HL-60 (cell line): ENCODE measurements at regions not wholly inside any gene's neighbourhood (a gene's known extent, or its start where the extent isn't known, plus 50 kb on each side); places are given as distances from the start of the nearest gene placed in this dataset.

ENCODE experiments used
- DNase-seq, 2 experiments: peaks; one replicate each; pipeline ENCODE4 v3.0.0-alpha.2; 2010 to 2020; ENCODE audit warnings: low read depth in 1 of 2, low spot score in 1 of 2
- H3K27ac ChIP-seq: fragments of 250-450 bp; sonication (Bioruptor Pico); replicated peaks from 2 replicates; pipeline ENCODE4 v1.5.1; 2020; ENCODE audit warnings: mild to moderate bottlenecking, moderate library complexity
- H3K27me3 ChIP-seq: fragments of 250-450 bp; sonication (Bioruptor Pico); 2 replicates; pipeline ENCODE4 v1.5.1; 2021; ENCODE audit warnings: mild to moderate bottlenecking, moderate library complexity; ENCODE audit not compliant: insufficient read depth, poor library complexity, severe bottlenecking
- H3K4me3 ChIP-seq: replicated peaks from 2 replicates; pipeline ENCODE4 v1.5.1; 2011; ENCODE audit warnings: mild to moderate bottlenecking, control low read depth, low read length; ENCODE audit not compliant: insufficient read depth
- GABPA ChIP-seq: IDR thresholded peaks from 2 replicates; pipeline ENCODE4 v1.6.1; 2012; ENCODE audit warnings: low read depth
- POLR2AphosphoS5 ChIP-seq: IDR thresholded peaks from 2 replicates; pipeline ENCODE4 v1.6.1; 2012; ENCODE audit warnings: low read depth
- SPI1 ChIP-seq: IDR thresholded peaks from 2 replicates; pipeline ENCODE4 v1.6.1; 2012; ENCODE audit warnings: low read depth, mild to moderate bottlenecking, borderline replicate concordance
- TF ChIP-seq, protein P1 (sequence below): IDR thresholded peaks from 2 replicates; pipeline ENCODE4 v1.6.1; 2012; ENCODE audit warnings: low read depth; ENCODE audit not compliant: insufficient replicate concordance
- TF ChIP-seq, protein P2 (sequence below): IDR thresholded peaks from one replicate; pipeline ENCODE4 v1.5.1; 2011; ENCODE audit warnings: low read length, control low read depth, inconsistent platforms; ENCODE audit not compliant: insufficient read depth

DNA sequence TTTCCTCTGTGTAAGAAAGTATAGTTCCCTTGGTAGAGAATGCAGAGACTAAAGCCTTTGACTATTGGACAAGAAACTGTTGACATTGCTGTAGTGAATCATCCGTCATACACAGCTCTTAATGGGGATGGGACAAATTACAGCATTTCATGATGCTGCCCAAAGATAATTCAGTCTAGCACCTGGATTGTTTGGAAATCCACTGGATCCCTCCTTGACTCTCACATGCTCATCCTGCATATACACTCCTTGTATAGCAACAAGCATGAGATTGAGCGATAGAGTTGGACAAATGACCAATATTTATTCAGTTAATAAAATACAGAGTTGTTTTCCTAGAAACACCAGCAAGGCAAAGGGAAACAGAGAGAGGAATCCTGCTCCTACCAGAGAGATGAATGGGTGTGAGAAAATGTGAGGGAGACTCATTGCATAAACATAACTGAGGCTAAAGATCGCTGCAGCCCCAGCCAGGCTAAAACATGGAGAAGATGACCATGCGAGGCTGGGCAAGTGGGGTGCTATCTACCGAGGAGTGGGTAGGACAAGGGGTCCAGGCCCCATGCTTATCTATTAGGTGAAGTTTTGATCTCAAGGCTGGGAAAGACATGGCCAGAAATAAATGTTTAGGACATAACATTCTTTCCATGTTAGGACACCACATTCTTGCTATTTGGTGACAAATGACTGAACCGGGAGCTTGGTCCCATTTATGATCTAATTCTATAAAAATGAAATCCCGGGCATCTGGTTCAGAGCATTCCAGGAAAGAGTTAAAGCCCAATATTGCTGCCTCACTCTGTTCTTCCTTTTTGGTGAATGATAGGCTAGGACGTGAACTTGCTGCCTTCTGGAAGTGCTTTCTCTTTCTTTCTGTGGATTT, 153.2 kb downstream of the TGFB2 start:
- DNase-seq: no peak
- Histone ChIP-seq H3K4me3 (0 out of 2 replicates have a peak overlapping the region, but pooled peaks have one; percentile 4), H3K27ac (no peak overlapping the region), H3K27me3 (no peaks in the 10 kb centered on the region)
- TF ChIP-seq GABPA: no peak
- TF ChIP-seq SPI1: no peak
- TF ChIP-seq, protein P1, sequence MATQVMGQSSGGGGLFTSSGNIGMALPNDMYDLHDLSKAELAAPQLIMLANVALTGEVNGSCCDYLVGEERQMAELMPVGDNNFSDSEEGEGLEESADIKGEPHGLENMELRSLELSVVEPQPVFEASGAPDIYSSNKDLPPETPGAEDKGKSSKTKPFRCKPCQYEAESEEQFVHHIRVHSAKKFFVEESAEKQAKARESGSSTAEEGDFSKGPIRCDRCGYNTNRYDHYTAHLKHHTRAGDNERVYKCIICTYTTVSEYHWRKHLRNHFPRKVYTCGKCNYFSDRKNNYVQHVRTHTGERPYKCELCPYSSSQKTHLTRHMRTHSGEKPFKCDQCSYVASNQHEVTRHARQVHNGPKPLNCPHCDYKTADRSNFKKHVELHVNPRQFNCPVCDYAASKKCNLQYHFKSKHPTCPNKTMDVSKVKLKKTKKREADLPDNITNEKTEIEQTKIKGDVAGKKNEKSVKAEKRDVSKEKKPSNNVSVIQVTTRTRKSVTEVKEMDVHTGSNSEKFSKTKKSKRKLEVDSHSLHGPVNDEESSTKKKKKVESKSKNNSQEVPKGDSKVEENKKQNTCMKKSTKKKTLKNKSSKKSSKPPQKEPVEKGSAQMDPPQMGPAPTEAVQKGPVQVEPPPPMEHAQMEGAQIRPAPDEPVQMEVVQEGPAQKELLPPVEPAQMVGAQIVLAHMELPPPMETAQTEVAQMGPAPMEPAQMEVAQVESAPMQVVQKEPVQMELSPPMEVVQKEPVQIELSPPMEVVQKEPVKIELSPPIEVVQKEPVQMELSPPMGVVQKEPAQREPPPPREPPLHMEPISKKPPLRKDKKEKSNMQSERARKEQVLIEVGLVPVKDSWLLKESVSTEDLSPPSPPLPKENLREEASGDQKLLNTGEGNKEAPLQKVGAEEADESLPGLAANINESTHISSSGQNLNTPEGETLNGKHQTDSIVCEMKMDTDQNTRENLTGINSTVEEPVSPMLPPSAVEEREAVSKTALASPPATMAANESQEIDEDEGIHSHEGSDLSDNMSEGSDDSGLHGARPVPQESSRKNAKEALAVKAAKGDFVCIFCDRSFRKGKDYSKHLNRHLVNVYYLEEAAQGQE: no peak
- TF ChIP-seq, protein P2, sequence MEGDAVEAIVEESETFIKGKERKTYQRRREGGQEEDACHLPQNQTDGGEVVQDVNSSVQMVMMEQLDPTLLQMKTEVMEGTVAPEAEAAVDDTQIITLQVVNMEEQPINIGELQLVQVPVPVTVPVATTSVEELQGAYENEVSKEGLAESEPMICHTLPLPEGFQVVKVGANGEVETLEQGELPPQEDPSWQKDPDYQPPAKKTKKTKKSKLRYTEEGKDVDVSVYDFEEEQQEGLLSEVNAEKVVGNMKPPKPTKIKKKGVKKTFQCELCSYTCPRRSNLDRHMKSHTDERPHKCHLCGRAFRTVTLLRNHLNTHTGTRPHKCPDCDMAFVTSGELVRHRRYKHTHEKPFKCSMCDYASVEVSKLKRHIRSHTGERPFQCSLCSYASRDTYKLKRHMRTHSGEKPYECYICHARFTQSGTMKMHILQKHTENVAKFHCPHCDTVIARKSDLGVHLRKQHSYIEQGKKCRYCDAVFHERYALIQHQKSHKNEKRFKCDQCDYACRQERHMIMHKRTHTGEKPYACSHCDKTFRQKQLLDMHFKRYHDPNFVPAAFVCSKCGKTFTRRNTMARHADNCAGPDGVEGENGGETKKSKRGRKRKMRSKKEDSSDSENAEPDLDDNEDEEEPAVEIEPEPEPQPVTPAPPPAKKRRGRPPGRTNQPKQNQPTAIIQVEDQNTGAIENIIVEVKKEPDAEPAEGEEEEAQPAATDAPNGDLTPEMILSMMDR: no peak
- TF ChIP-seq POLR2AphosphoS5: no peak

DNA sequence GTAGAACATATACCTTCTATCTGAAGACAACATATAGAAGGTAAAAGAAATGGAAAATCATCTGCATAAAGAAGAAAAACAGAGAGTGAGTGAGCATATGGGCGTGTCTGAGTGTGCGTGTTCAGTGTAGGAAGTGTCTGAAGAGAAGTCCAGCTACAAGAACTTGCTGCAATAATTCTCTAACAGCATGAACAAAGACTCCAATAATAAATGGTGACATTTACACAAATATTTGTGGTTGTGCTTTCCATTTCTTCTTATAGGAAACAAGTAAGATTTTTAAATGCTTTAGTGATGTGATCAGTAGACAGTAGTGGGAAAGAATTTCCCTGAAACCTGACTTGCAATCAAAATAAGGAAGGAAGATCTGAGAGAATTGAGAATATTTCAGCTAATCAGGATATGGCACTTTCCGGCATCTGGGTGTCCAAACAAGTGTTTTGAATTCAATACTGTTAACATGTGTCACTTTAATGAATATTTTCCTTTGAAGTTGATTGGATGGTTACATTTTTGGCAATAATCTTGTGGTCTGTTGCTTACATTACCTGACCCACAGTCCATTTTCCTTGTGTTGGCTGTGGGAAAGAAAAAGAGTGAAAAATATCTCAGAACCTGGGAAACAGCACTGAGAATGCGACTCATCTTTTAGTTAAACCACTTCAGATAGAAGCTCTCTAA, 154.0 kb downstream of the TGFB2 start:
- no peak for TF ChIP-seq POLR2AphosphoS5
- no peak for TF ChIP-seq GABPA
- TF ChIP-seq, protein P1: no peak
- TF ChIP-seq SPI1: no peak
- TF ChIP-seq, protein P2: no peak
- no peak for DNase-seq
- Histone ChIP-seq H3K4me3 (0 out of 2 replicates have a peak overlapping the region, but pooled peaks have one; percentile 4), H3K27ac (no peak overlapping the region), H3K27me3 (no peaks in the 10 kb centered on the region)

DNA sequence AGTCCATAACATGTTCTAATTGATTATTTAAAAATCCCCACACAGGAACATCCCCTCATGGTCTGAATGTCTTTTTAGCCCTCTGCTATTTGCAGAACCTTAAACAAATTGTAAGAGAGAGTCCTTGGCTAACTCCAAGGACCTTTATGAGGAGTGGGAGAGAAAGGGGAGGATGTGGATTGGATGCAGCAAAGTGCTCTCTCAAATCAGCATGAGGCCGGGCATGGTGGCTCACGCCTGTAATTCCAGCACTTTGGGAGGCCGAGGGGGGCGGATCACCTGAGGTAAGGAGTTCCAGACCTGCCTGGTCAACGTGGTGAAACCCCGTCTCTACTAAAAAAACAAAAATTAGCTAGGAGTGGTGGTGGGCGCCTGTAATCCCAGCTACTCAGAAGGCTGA, 154.8 kb downstream of the TGFB2 start:
- DNase-seq: no peak
- no peak for TF ChIP-seq POLR2AphosphoS5
- TF ChIP-seq, protein P1: no peak
- TF ChIP-seq GABPA: no peak
- H3K27ac ChIP-seq: no peak overlapping the region
- no peak overlapping the region for H3K4me3 ChIP-seq
- H3K27me3 ChIP-seq: no peaks in the 10 kb centered on the region
